ENCODE measurements at regions not wholly inside any gene's neighbourhood (a gene's known extent, or its start where the extent isn't known, plus 50 kb on each side); places are given as distances from the start of the nearest gene placed in this dataset.

GRCh38 chr5:89208392-89208791, 325.4 kb upstream of the MEF2C start:
- no peak overlapping the region for H3K27ac ChIP-seq (ENCODE audit: low read depth in 1 of 2, low read length in 2 of 2)
- H3K4me1 ChIP-seq (ENCODE audit: control insufficient read depth in 1 of 2, insufficient read depth in 2 of 2, low read length in 2 of 2): peaks cover 0 to 2% of the 10 kb centered on the region in 2 donors
- H3K9me3 ChIP-seq (ENCODE audit: control insufficient read depth, low read length): no peaks in the 10 kb centered on the region
- DNase-seq: no peak
- intact Hi-C loops (cut with DNase I): no loop called here
- no peaks in the 10 kb centered on the region for H3K36me3 ChIP-seq (ENCODE audit: control insufficient read depth in 1 of 2, insufficient read depth in 2 of 2, low read length in 1 of 2)
- H3K4me3 ChIP-seq (ENCODE audit: low read length in 2 of 2): no peak overlapping the region
- ATAC-seq (ENCODE audit: low FRiP score): no peak
- no peaks in the 10 kb centered on the region for H3K27me3 ChIP-seq (ENCODE audit: control insufficient read depth in 1 of 2, insufficient read depth in 2 of 2, low read length in 1 of 2)

DNA sequence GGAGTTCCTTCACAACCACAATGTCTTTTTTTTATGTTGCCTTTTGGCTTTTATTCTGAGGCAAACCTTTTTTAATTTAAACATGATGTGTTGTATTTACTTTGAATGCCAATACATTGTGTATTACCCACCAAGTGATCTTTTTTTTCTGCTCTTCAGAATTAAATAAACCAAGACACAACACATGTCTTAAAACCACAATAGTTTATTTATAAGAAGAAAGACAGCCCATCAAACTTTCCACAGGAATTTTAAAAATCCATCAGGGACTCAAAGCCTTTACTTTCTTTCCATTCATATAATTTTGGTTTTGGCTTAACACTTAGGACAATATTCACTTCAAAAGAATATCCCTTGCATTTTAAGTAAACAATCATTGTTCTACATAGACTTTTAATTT, 321.8 kb upstream of the MEF2C start:
- Histone ChIP-seq H3K27ac (ENCODE audit: low read depth in 1 of 2, low read length in 2 of 2) (no peak overlapping the region), H3K27me3 (ENCODE audit: control insufficient read depth in 1 of 2, insufficient read depth in 2 of 2, low read length in 1 of 2) (no peaks in the 10 kb centered on the region), H3K36me3 (ENCODE audit: control insufficient read depth in 1 of 2, insufficient read depth in 2 of 2, low read length in 1 of 2) (no peaks in the 10 kb centered on the region), H3K4me3 (ENCODE audit: low read length in 2 of 2) (no peak overlapping the region), H3K4me1 (ENCODE audit: control insufficient read depth in 1 of 2, insufficient read depth in 2 of 2, low read length in 2 of 2) (no peaks in the 10 kb centered on the region), H3K9me3 (ENCODE audit: control insufficient read depth, low read length) (peaks cover 1% of the 10 kb centered on the region)
- ATAC-seq (ENCODE audit: low FRiP score) (no peak), DNase-seq (no peak)
- intact Hi-C loops (cut with DNase I): no loop called here

DNA sequence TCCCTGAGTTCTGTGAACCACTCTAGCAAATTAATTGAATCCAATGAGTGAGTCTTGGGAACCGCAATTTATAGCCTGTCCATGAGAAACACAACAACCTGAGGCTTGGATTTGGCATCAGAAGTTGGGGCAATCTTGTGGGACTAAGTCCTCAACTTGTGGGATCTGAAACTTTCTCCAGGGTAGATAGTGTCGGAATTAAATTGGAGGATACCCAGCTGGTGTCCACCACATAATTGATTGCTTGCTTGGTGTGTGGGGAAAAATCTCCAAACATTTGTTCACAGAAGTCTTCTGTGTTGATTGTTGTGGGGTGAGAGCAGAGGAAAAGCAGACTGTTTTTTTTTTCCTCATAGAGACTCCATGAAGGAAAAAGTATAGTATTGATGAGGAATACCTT, 320.6 kb upstream of the MEF2C start:
- intact Hi-C loops (cut with DNase I): no loop called here
- Histone ChIP-seq H3K27ac (ENCODE audit: low read depth in 1 of 2, low read length in 2 of 2) (no peak overlapping the region), H3K4me3 (ENCODE audit: low read length in 2 of 2) (no peak overlapping the region), H3K36me3 (ENCODE audit: control insufficient read depth in 1 of 2, insufficient read depth in 2 of 2, low read length in 1 of 2) (no peaks in the 10 kb centered on the region), H3K9me3 (ENCODE audit: control insufficient read depth, low read length) (peaks cover 2% of the 10 kb centered on the region), H3K27me3 (ENCODE audit: control insufficient read depth in 1 of 2, insufficient read depth in 2 of 2, low read length in 1 of 2) (no peaks in the 10 kb centered on the region), H3K4me1 (ENCODE audit: control insufficient read depth in 1 of 2, insufficient read depth in 2 of 2, low read length in 2 of 2) (no peaks in the 10 kb centered on the region)
- WGBS, 2 donors: 97 to 98% methylated on average over 2 of the region's 2 CpGs
- ATAC-seq (ENCODE audit: low FRiP score): no peak
- DNase-seq: no peak

- Histone ChIP-seq H3K4me1 (ENCODE audit: control insufficient read depth in 1 of 2, insufficient read depth in 2 of 2, low read length in 2 of 2) (no peaks in the 10 kb centered on the region), H3K9me3 (ENCODE audit: control insufficient read depth, low read length) (peaks cover 2% of the 10 kb centered on the region), H3K27me3 (ENCODE audit: control insufficient read depth in 1 of 2, insufficient read depth in 2 of 2, low read length in 1 of 2) (no peaks in the 10 kb centered on the region), H3K36me3 (ENCODE audit: control insufficient read depth in 1 of 2, insufficient read depth in 2 of 2, low read length in 1 of 2) (no peaks in the 10 kb centered on the region), H3K4me3 (ENCODE audit: low read length in 2 of 2) (no peak overlapping the region), H3K27ac (ENCODE audit: low read depth in 1 of 2, low read length in 2 of 2) (no peak overlapping the region)
- intact Hi-C loops (cut with DNase I): no loop called here
- DNase-seq (no peak), ATAC-seq (ENCODE audit: low FRiP score) (no peak)
- 76 to 85% methylated on average over 2 of the region's 2 CpGs for WGBS, 2 donors
Observed at GRCh38 chr5:89200899-89201298, 317.9 kb upstream of the MEF2C start.

DNA sequence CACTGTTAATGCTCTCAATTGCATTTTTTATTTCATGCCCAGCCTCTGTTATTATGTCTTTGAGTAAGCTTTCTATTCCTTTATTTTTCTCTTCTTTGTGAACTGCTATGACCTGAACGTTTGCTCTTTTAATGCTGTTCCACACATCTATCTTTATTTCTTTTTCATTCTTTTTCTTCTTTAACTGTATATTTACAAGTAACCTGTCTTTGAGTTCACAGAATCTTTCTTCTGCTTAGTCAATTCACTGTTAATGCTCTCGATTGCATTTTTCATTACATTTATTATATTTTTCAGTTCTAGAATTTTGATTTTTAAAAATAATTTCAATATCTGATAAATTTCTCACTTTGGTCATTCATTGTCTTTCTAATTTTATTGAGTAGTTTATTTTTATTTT, 316.3 kb upstream of the MEF2C start:
- Histone ChIP-seq H3K4me3 (ENCODE audit: low read length in 2 of 2) (no peak overlapping the region), H3K36me3 (ENCODE audit: control insufficient read depth in 1 of 2, insufficient read depth in 2 of 2, low read length in 1 of 2) (no peaks in the 10 kb centered on the region), H3K4me1 (ENCODE audit: control insufficient read depth in 1 of 2, insufficient read depth in 2 of 2, low read length in 2 of 2) (no peaks in the 10 kb centered on the region), H3K9me3 (ENCODE audit: control insufficient read depth, low read length) (peaks cover 2% of the 10 kb centered on the region), H3K27me3 (ENCODE audit: control insufficient read depth in 1 of 2, insufficient read depth in 2 of 2, low read length in 1 of 2) (no peaks in the 10 kb centered on the region), H3K27ac (ENCODE audit: low read depth in 1 of 2, low read length in 2 of 2) (no peak overlapping the region)
- DNase-seq (no peak), ATAC-seq (ENCODE audit: low FRiP score) (no peak)
- 87 to 89% methylated on average over 2 of the region's 2 CpGs for WGBS, 2 donors
- intact Hi-C loops (cut with DNase I): no loop called here

- no peaks in the 10 kb centered on the region for H3K36me3 ChIP-seq (ENCODE audit: control insufficient read depth in 1 of 2, insufficient read depth in 2 of 2, low read length in 1 of 2)
- H3K9me3 ChIP-seq (ENCODE audit: control insufficient read depth, low read length): no peaks in the 10 kb centered on the region
- no peak overlapping the region for H3K4me3 ChIP-seq (ENCODE audit: low read length in 2 of 2)
- DNase-seq (no peak), ATAC-seq (ENCODE audit: low FRiP score) (no peak)
- peak overlapping the region in 1 of 2 donors; percentile 5 for H3K27ac ChIP-seq (ENCODE audit: low read depth in 1 of 2, low read length in 2 of 2)
- H3K4me1 ChIP-seq (ENCODE audit: control insufficient read depth in 1 of 2, insufficient read depth in 2 of 2, low read length in 2 of 2): peaks cover 0 to 2% of the 10 kb centered on the region in 2 donors
- intact Hi-C loops (cut with DNase I): no loop called here
- H3K27me3 ChIP-seq (ENCODE audit: control insufficient read depth in 1 of 2, insufficient read depth in 2 of 2, low read length in 1 of 2): no peaks in the 10 kb centered on the region
- 43 to 56% methylated on average over 2 of the region's 2 CpGs for WGBS, 2 donors
Observed at GRCh38 chr5:89191374-89191773, 308.4 kb upstream of the MEF2C start.

- ATAC-seq (ENCODE audit: low FRiP score): no peak
- intact Hi-C loops (cut with DNase I): no loop called here
- H3K27me3 ChIP-seq (ENCODE audit: control insufficient read depth in 1 of 2, insufficient read depth in 2 of 2, low read length in 1 of 2): no peaks in the 10 kb centered on the region
- no peaks in the 10 kb centered on the region for H3K36me3 ChIP-seq (ENCODE audit: control insufficient read depth in 1 of 2, insufficient read depth in 2 of 2, low read length in 1 of 2)
- no peak for DNase-seq
- no peak overlapping the region for H3K4me3 ChIP-seq (ENCODE audit: low read length in 2 of 2)
- H3K9me3 ChIP-seq (ENCODE audit: control insufficient read depth, low read length): no peaks in the 10 kb centered on the region
- 39% methylated on average over 3 of the region's 3 CpGs for WGBS, 2 donors
- H3K27ac ChIP-seq (ENCODE audit: low read depth in 1 of 2, low read length in 2 of 2): no peak overlapping the region
- H3K4me1 ChIP-seq (ENCODE audit: control insufficient read depth in 1 of 2, insufficient read depth in 2 of 2, low read length in 2 of 2): peaks cover 0 to 2% of the 10 kb centered on the region in 2 donors
Observed at GRCh38 chr5:89190515-89191265, 307.7 kb upstream of the MEF2C start.

GRCh38 chr5:89187883-89188465, 305.0 kb upstream of the MEF2C start:
- no peak overlapping the region for H3K4me3 ChIP-seq (ENCODE audit: low read length in 2 of 2)
- peaks cover 0 to 2% of the 10 kb centered on the region in 2 donors for H3K4me1 ChIP-seq (ENCODE audit: control insufficient read depth in 1 of 2, insufficient read depth in 2 of 2, low read length in 2 of 2)
- DNase-seq (no peak), ATAC-seq (ENCODE audit: low FRiP score) (no peak)
- no peaks in the 10 kb centered on the region for H3K27me3 ChIP-seq (ENCODE audit: control insufficient read depth in 1 of 2, insufficient read depth in 2 of 2, low read length in 1 of 2)
- intact Hi-C loops (cut with DNase I): no loop called here
- no peaks in the 10 kb centered on the region for H3K9me3 ChIP-seq (ENCODE audit: control insufficient read depth, low read length)
- H3K36me3 ChIP-seq (ENCODE audit: control insufficient read depth in 1 of 2, insufficient read depth in 2 of 2, low read length in 1 of 2): no peaks in the 10 kb centered on the region
- 97 to 98% methylated on average over 1 of the region's 1 CpG for WGBS, 2 donors
- H3K27ac ChIP-seq (ENCODE audit: low read depth in 1 of 2, low read length in 2 of 2): no peak overlapping the region

GRCh38 chr5:89187268-89187667, 304.3 kb upstream of the MEF2C start:
- Histone ChIP-seq H3K4me3 (ENCODE audit: low read length in 2 of 2) (no peak overlapping the region), H3K4me1 (ENCODE audit: control insufficient read depth in 1 of 2, insufficient read depth in 2 of 2, low read length in 2 of 2) (peaks cover 0 to 2% of the 10 kb centered on the region in 2 donors), H3K9me3 (ENCODE audit: control insufficient read depth, low read length) (no peaks in the 10 kb centered on the region), H3K36me3 (ENCODE audit: control insufficient read depth in 1 of 2, insufficient read depth in 2 of 2, low read length in 1 of 2) (no peaks in the 10 kb centered on the region), H3K27me3 (ENCODE audit: control insufficient read depth in 1 of 2, insufficient read depth in 2 of 2, low read length in 1 of 2) (no peaks in the 10 kb centered on the region), H3K27ac (ENCODE audit: low read depth in 1 of 2, low read length in 2 of 2) (no peak overlapping the region)
- intact Hi-C loops (cut with DNase I): no loop called here
- no peak for ATAC-seq (ENCODE audit: low FRiP score)
- DNase-seq: no peak
